HG03342 (cell line): ENCODE measurements at regions not wholly inside any gene's neighbourhood (a gene's known extent, or its start where the extent isn't known, plus 50 kb on each side); places are given as distances from the start of the nearest gene placed in this dataset.
"Not testable (repeated sequence)": the region's sequence is repeated elsewhere in the genome, so short reads cannot be mapped to it uniquely, and the experiment has no call there.

Experiments used
- ATAC-seq: cut with Tn5 transposase; IDR thresholded peaks from one replicate; pipeline ENCODE4 v1.9.1; 2021; ENCODE audit warnings: mild to moderate bottlenecking, moderate library complexity; ENCODE audit not compliant: unreplicated experiment

- not testable (repeated sequence) for ATAC-seq
Measured at GRCh38 chr10:48102410-48103146, 103.0 kb upstream of the FAM25C start.

- ATAC-seq: not testable (repeated sequence)
Measured at GRCh38 chr10:48098854-48099253, 99.3 kb upstream of the FAM25C start.

GRCh38 chr10:48090706-48091105 is 91.1 kb upstream of the FAM25C start:
- not testable (repeated sequence) for ATAC-seq

GRCh38 chr10:48088087-48088486 is 88.5 kb upstream of the FAM25C start:
- ATAC-seq: not testable (repeated sequence)

- ATAC-seq: not testable (repeated sequence)
Measured at GRCh38 chr10:48084446-48084845, 84.9 kb upstream of the FAM25C start.

GRCh38 chr10:48071228-48071627 is 71.6 kb upstream of the FAM25C start:
- not testable (repeated sequence) for ATAC-seq

GRCh38 chr10:48063944-48064625 is 64.5 kb upstream of the FAM25C start:
- peak; percentile 98 for ATAC-seq

GRCh38 chr10:48055395-48055794 is 55.8 kb upstream of the FAM25C start:
- ATAC-seq: not testable (repeated sequence)
